ENCODE measurements at regions not wholly inside any gene's neighbourhood (a gene's known extent, or its start where the extent isn't known, plus 50 kb on each side); places are given as distances from the start of the nearest gene placed in this dataset.

DNA sequence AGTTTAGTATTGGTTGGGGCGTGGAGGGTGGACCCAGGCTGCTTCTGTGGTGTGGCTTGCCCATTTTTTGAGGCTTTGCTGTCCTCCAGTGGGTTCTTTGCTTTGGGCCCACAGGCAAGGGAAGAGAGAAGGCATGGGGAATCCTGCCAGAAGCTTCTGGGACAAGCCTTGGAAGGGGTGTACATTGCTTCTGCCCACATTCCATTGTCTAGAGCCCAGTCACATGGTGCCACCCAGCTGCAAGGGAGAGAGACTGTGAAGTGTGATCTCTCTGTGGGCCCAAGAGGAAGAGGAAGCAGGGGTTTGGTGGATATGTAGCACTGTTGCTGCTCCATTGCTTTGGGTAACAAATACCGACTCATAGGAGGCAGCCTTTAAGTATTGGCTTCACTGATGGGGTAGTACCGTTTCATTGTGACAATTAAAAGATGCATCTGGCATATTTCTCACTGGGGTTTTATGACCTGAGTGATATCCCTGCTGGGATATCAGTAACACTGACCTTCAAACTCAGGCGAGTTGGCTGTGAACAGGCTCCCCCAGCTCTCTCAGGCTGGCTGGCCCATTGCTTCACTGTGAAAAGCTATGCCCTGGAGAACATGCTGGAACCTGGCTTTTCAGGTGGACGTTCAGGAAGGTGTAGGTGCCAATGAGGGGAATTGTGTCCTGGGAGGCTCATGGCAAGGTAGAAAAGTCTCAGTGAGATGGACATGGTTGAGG, 85.9 kb downstream of the CLDN34 start:
- TF ChIP-seq, protein P1, sequence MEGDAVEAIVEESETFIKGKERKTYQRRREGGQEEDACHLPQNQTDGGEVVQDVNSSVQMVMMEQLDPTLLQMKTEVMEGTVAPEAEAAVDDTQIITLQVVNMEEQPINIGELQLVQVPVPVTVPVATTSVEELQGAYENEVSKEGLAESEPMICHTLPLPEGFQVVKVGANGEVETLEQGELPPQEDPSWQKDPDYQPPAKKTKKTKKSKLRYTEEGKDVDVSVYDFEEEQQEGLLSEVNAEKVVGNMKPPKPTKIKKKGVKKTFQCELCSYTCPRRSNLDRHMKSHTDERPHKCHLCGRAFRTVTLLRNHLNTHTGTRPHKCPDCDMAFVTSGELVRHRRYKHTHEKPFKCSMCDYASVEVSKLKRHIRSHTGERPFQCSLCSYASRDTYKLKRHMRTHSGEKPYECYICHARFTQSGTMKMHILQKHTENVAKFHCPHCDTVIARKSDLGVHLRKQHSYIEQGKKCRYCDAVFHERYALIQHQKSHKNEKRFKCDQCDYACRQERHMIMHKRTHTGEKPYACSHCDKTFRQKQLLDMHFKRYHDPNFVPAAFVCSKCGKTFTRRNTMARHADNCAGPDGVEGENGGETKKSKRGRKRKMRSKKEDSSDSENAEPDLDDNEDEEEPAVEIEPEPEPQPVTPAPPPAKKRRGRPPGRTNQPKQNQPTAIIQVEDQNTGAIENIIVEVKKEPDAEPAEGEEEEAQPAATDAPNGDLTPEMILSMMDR (IDR thresholded peaks at IDR 0.05) = no peak
- TF ChIP-seq EZH2 (IDR thresholded peaks at IDR 0.05; ENCODE audit: borderline replicate concordance, insufficient read depth, low read depth, low read length, poor library complexity, severe bottlenecking) = no peak

Data from B cell (primary cell).